Fibroblast of villous mesenchyme (primary cell): ENCODE measurements at regions not wholly inside any gene's neighbourhood (a gene's known extent, or its start where the extent isn't known, plus 50 kb on each side); places are given as distances from the start of the nearest gene placed in this dataset.

Experiments
- DNase-seq: peaks from one replicate; pipeline ENCODE4 v3.0.0-alpha.2; 2010; ENCODE audit warnings: low read depth
- H3K4me3 ChIP-seq: 2 replicates; pipeline ENCODE4 v1.5.1; 2011; ENCODE audit warnings: low read depth, mild to moderate bottlenecking, low read length
- CTCF ChIP-seq: IDR thresholded peaks from 2 replicates; pipeline ENCODE4 v1.5.1; 2012; ENCODE audit warnings: low read depth, mild to moderate bottlenecking, low read length; ENCODE audit not compliant: insufficient read depth

DNA sequence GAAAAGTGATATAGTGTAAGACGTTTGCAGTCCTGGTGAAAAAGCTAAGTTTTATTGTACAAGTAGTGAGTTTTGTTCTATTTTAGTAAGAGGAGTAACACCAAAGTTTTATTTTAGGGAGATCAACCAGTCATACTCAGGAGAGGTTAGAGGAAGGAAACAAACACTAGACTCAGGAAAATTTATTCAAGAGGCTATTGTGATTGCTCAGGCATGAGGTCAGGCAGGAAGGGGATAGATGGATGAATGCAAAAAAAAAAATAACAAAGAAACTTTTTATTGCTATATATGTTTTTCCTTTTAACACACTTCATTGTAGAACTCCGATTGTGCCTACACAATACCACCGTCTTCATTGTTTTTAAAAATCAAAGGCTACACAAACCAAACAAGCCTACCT is 189.0 kb downstream of the LYPLAL1 start:
- no peak overlapping the region for H3K4me3 ChIP-seq
- TF ChIP-seq CTCF = no peak
- DNase-seq = no peak

GRCh38 chr1:219359126-219359525 is 185.4 kb downstream of the LYPLAL1 start:
- DNase-seq = peak; percentile 41
- TF ChIP-seq CTCF = no peak

DNA sequence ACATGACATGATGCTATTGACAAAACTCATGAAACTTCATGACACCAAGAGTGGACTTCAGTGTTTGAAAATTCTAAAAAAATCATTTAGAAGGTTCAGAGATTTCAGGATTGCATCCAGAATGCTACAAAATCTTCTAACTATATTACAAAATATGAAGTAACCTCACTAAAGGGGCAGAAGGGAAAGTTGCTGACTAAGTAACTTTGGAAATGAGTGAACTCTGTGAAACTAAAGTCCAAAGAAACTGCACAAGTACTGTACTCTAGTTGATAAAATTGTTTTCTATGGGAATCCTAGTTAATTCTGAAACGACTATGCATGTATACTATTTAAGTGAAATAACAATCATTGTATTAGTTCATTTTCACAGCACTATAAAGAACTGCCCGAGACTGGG is 184.4 kb downstream of the LYPLAL1 start:
- no peak for TF ChIP-seq CTCF
- H3K4me3 ChIP-seq = no peak overlapping the region
- no peak for DNase-seq

More at GRCh38 chr1:219359126-219359525, 185.4 kb downstream of the LYPLAL1 start:
- H3K4me3 ChIP-seq = no peak overlapping the region

DNA sequence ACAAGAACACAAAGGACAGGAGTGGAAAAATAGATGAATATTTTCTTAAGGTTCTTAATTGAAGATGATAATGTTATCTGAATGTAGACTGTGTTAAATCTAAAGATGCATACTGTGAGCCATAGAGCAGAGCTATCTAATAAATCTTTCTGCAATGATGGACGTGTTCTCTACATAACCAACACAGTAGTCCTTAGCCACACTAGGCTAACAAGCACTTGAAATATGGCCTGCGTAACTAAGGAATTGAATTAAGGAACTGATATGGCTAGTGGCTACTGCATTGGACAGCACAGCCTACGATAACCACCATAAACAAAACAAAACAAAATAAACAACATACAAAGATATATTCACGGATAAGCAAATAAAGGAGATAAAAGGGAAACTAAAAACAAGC is 181.3 kb downstream of the LYPLAL1 start:
- TF ChIP-seq CTCF = no peak
- no peak overlapping the region for H3K4me3 ChIP-seq
- no peak for DNase-seq

- DNase-seq = no peak
- no peak for TF ChIP-seq CTCF
- H3K4me3 ChIP-seq = no peak overlapping the region
These were observed 179.4 kb downstream of the LYPLAL1 start for GRCh38 chr1:219352961-219353651.

DNA sequence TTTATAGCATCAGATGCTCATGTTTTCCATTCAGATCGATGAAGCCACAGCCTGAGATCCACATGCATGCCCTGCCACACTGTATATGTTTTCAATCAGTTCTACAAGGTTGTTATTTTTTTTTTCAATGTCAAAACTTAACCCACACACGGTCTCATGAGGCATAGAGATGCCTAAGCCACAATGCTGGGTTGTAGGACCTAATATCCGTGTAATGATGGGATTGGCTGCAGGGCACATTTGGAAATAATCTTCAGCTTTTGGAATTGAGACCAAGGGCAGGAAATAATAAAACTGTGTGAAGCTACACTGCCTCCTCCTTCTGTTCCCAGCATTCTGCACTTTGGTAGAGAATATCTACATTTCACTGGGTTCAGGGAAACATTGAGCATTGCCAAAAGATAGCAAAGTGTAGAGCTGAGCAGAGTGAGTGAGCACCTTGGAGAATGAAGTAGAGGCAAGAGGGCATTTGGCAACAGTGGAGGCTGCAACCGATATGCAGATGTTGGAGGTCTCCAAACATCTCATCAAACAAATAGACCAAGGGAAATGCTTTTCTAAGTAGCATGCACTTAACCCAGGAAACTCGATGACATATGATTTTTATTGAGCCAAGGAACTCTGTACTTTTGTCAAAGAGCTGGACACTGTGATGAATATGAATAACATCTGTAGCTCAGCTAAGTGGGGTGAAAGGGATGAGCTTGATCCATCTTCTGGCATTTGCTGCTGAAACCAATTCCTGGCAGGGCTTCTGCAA is 176.7 kb downstream of the LYPLAL1 start:
- no peak for DNase-seq
- no peak for TF ChIP-seq CTCF
- H3K4me3 ChIP-seq = no peak overlapping the region
